Cerebellar nuclear complex (tissue), 1 donor: ENCODE measurements at regions not wholly inside any gene's neighbourhood (a gene's known extent, or its start where the extent isn't known, plus 50 kb on each side); places are given as distances from the start of the nearest gene placed in this dataset.

Experiments used
- DNase-seq, 2 experiments: peaks; one replicate each; lab custom pipeline; 2025; lab: John Stamatoyannopoulos, UW

GRCh38 chr19:27776524-27776923, 1436.4 kb downstream of the UQCRFS1 start:
- DNase-seq: no peak

- DNase-seq: no peak
These were observed 1436.9 kb downstream of the UQCRFS1 start for GRCh38 chr19:27776020-27776419.

GRCh38 chr19:27775395-27775794, 1437.6 kb downstream of the UQCRFS1 start:
- DNase-seq: no peak

- no peak for DNase-seq
These were observed 1438.1 kb downstream of the UQCRFS1 start for GRCh38 chr19:27774827-27775226.

- no peak for DNase-seq
These were observed 1438.6 kb downstream of the UQCRFS1 start for GRCh38 chr19:27774337-27774736.

- DNase-seq: no peak
These were observed 1439.4 kb downstream of the UQCRFS1 start for GRCh38 chr19:27773318-27774094.

GRCh38 chr19:27772059-27772458, 1440.9 kb downstream of the UQCRFS1 start:
- no peak for DNase-seq

GRCh38 chr19:27770095-27770494, 1442.9 kb downstream of the UQCRFS1 start:
- DNase-seq: no peak

GRCh38 chr19:27767234-27767633, 1445.7 kb downstream of the UQCRFS1 start:
- no peak for DNase-seq

- no peak for DNase-seq
These were observed 1446.8 kb downstream of the UQCRFS1 start for GRCh38 chr19:27765912-27766725.

- DNase-seq: no peak
These were observed 1447.6 kb downstream of the UQCRFS1 start for GRCh38 chr19:27765397-27765796.

GRCh38 chr19:27764186-27764804, 1448.7 kb downstream of the UQCRFS1 start:
- no peak for DNase-seq

- DNase-seq: no peak
These were observed 1450.0 kb downstream of the UQCRFS1 start for GRCh38 chr19:27762933-27763332.

- no peak for DNase-seq
These were observed 1453.1 kb downstream of the UQCRFS1 start for GRCh38 chr19:27759896-27760295.

GRCh38 chr19:27758626-27759505, 1454.1 kb downstream of the UQCRFS1 start:
- no peak for DNase-seq

GRCh38 chr19:27754700-27755099, 1458.3 kb downstream of the UQCRFS1 start:
- no peak for DNase-seq

GRCh38 chr19:27753622-27754021, 1459.3 kb downstream of the UQCRFS1 start:
- no peak for DNase-seq

GRCh38 chr19:27752530-27753184, 1460.3 kb downstream of the UQCRFS1 start:
- no peak for DNase-seq

GRCh38 chr19:27751044-27751391, 1461.9 kb downstream of the UQCRFS1 start:
- no peak for DNase-seq

- DNase-seq: no peak
These were observed 1462.4 kb downstream of the UQCRFS1 start for GRCh38 chr19:27750391-27751043.
